IPS-20b (cell line): ENCODE measurements at regions not wholly inside any gene's neighbourhood (a gene's known extent, or its start where the extent isn't known, plus 50 kb on each side); places are given as distances from the start of the nearest gene placed in this dataset.

ENCODE experiments used
- H3K27ac ChIP-seq: one replicate; pipeline ENCODE4 v1.5.1; 2013; ENCODE audit warnings: low read length
- H3K27me3 ChIP-seq: 2 replicates; pipeline ENCODE4 v1.6.1; 2013; ENCODE audit warnings: mild to moderate bottlenecking, low read length, inconsistent platforms; ENCODE audit not compliant: insufficient read depth
- H3K36me3 ChIP-seq: 2 replicates; pipeline ENCODE4 v1.6.1; 2013; ENCODE audit warnings: low read depth, mild to moderate bottlenecking, inconsistent platforms, low read length, moderate library complexity; ENCODE audit not compliant: insufficient read depth
- H3K4me1 ChIP-seq: 2 replicates; pipeline ENCODE4 v1.6.1; 2013; ENCODE audit warnings: mild to moderate bottlenecking, control low read depth, inconsistent platforms, low read length, moderate library complexity; ENCODE audit not compliant: insufficient read depth
- H3K4me3 ChIP-seq: 2 replicates; pipeline ENCODE4 v1.5.1; 2013; ENCODE audit warnings: mild to moderate bottlenecking, low read length, inconsistent platforms
- H3K9ac ChIP-seq: 2 replicates; pipeline ENCODE4 v1.6.1; 2013; ENCODE audit warnings: low read depth, mild to moderate bottlenecking, inconsistent platforms, low read length, moderate library complexity
- H3K9me3 ChIP-seq: 2 replicates; pipeline ENCODE4 v1.6.1; 2013; ENCODE audit warnings: mild to moderate bottlenecking, low read depth, low read length, inconsistent platforms; ENCODE audit not compliant: insufficient read depth

DNA sequence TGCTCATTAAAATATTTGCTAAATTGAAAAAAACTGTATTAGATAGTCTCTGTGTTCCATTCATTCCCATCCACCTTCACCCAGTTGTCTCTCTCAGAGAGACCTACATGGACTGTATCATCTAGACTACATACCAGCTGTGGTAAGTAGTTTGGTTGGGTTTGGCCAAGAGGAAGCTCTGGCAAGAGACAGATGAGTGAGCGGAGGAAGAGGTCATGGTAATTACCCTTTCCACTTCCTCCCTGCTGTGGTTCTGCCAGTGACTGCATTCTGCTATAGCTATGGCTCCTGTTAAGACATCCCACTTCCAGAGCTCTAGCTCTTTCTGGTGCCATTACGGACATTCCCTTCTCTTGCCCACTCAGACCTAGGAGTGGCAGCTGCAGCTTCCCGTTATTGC, 239.0 kb upstream of the MID1 start:
- no peaks in the 10 kb centered on the region for H3K4me1 ChIP-seq
- no peak overlapping the region for H3K4me3 ChIP-seq
- no peaks in the 10 kb centered on the region for H3K27me3 ChIP-seq

GRCh38 chrX:10875995-10876394, 235.1 kb upstream of the HCCS start:
- Histone ChIP-seq H3K27ac (no peak overlapping the region), H3K27me3 (no peaks in the 10 kb centered on the region), H3K9me3 (no peaks in the 10 kb centered on the region), H3K4me1 (no peaks in the 10 kb centered on the region), H3K36me3 (no peaks in the 10 kb centered on the region), H3K9ac (no peak overlapping the region), H3K4me3 (no peak overlapping the region)

More for the DNA sequence above, 239.0 kb upstream of the MID1 start:
- H3K36me3 ChIP-seq = no peaks in the 10 kb centered on the region
- H3K9me3 ChIP-seq = no peaks in the 10 kb centered on the region
- no peak overlapping the region for H3K27ac ChIP-seq
- H3K9ac ChIP-seq = no peak overlapping the region

- no peaks in the 10 kb centered on the region for H3K9me3 ChIP-seq
- no peak overlapping the region for H3K4me3 ChIP-seq
- H3K9ac ChIP-seq = no peak overlapping the region
- no peaks in the 10 kb centered on the region for H3K36me3 ChIP-seq
- H3K4me1 ChIP-seq = no peaks in the 10 kb centered on the region
- H3K27ac ChIP-seq = no peak overlapping the region
- no peaks in the 10 kb centered on the region for H3K27me3 ChIP-seq
Observed at GRCh38 chrX:10882484-10882883, 228.6 kb upstream of the HCCS start.

DNA sequence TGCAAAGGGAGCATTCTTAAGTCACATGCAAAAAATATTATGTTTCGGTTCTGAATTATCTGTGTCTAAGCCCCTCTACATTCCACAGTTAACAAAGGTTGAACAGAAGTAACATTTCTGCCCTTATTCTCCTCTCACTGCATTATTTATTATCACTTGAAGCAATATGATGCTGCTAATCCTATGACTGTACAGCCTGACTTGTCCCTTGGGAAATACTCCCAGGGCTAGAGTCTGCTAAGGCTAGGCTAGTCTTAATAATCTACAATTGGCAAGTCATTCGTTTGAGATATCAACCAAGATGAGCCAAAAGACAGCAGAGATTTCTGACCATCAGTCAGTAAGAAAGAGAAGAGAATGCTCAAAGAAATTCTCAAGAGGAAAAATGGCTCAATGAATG, 226.9 kb upstream of the HCCS start:
- Histone ChIP-seq H3K27me3 (no peaks in the 10 kb centered on the region), H3K36me3 (no peaks in the 10 kb centered on the region), H3K9me3 (no peaks in the 10 kb centered on the region), H3K4me3 (no peak overlapping the region), H3K4me1 (no peaks in the 10 kb centered on the region), H3K9ac (no peak overlapping the region), H3K27ac (no peak overlapping the region)

DNA sequence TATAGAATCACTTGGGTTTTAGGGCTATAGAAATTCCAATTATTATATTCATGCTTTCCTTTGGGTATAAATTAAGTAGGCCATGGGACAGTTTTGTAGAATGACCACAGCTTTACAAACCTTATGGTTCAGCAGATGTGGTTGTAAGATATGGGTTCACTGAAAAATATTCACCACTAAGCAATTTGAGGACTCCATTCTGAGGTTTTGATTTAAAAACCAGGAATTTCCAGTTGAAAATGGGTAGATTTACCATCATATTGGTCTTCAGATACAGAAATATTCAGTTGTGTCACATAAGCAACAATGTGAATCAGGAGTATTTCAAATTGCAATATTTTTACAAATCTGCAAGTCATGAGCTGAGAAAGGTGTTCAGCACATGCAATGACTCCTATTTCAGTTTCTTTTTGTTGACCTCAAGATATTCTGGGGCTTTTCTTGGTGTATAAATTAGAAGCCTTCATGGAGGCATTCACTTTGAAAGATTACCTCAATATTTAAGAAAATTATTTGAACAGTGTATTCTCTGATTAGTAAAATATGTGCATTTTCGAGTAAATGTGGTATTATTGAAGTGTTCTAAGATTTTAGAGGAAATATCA, 218.4 kb upstream of the HCCS start:
- no peak overlapping the region for H3K9ac ChIP-seq
- H3K9me3 ChIP-seq = no peaks in the 10 kb centered on the region
- H3K4me3 ChIP-seq = no peak overlapping the region
- no peaks in the 10 kb centered on the region for H3K4me1 ChIP-seq
- H3K27me3 ChIP-seq = no peaks in the 10 kb centered on the region
- no peak overlapping the region for H3K27ac ChIP-seq
- no peaks in the 10 kb centered on the region for H3K36me3 ChIP-seq

- Histone ChIP-seq H3K9me3 (no peaks in the 10 kb centered on the region), H3K9ac (no peak overlapping the region), H3K36me3 (no peaks in the 10 kb centered on the region)
Observed at GRCh38 chrX:10893366-10893765, 217.8 kb upstream of the HCCS start.

GRCh38 chrX:10893976-10894375, 217.2 kb upstream of the HCCS start:
- no peak overlapping the region for H3K4me3 ChIP-seq
- H3K27me3 ChIP-seq = no peaks in the 10 kb centered on the region
- no peaks in the 10 kb centered on the region for H3K9me3 ChIP-seq

More at GRCh38 chrX:10893366-10893765, 217.8 kb upstream of the HCCS start:
- no peak overlapping the region for H3K4me3 ChIP-seq
- H3K4me1 ChIP-seq = no peaks in the 10 kb centered on the region
- no peaks in the 10 kb centered on the region for H3K27me3 ChIP-seq
- no peak overlapping the region for H3K27ac ChIP-seq

GRCh38 chrX:10897768-10898167, 213.4 kb upstream of the HCCS start:
- Histone ChIP-seq H3K27ac (no peak overlapping the region), H3K9me3 (no peaks in the 10 kb centered on the region), H3K4me3 (no peak overlapping the region), H3K9ac (no peak overlapping the region), H3K27me3 (no peaks in the 10 kb centered on the region), H3K36me3 (no peaks in the 10 kb centered on the region), H3K4me1 (no peaks in the 10 kb centered on the region)

More at GRCh38 chrX:10893976-10894375, 217.2 kb upstream of the HCCS start:
- H3K9ac ChIP-seq = no peak overlapping the region
- H3K27ac ChIP-seq = no peak overlapping the region
- no peaks in the 10 kb centered on the region for H3K4me1 ChIP-seq
- no peaks in the 10 kb centered on the region for H3K36me3 ChIP-seq

- Histone ChIP-seq H3K4me3 (no peak overlapping the region), H3K9me3 (no peaks in the 10 kb centered on the region), H3K9ac (no peak overlapping the region), H3K27me3 (no peaks in the 10 kb centered on the region), H3K4me1 (no peaks in the 10 kb centered on the region), H3K36me3 (no peaks in the 10 kb centered on the region), H3K27ac (no peak overlapping the region)
Observed at GRCh38 chrX:10900585-10901289, 210.4 kb upstream of the HCCS start.

GRCh38 chrX:10901290-10901633, 209.9 kb upstream of the HCCS start:
- no peak overlapping the region for H3K4me3 ChIP-seq
- H3K9me3 ChIP-seq = no peaks in the 10 kb centered on the region
- no peak overlapping the region for H3K9ac ChIP-seq
- no peak overlapping the region for H3K27ac ChIP-seq
- H3K4me1 ChIP-seq = no peaks in the 10 kb centered on the region
- H3K27me3 ChIP-seq = no peaks in the 10 kb centered on the region
- no peaks in the 10 kb centered on the region for H3K36me3 ChIP-seq

- no peak overlapping the region for H3K4me3 ChIP-seq
- H3K27ac ChIP-seq = no peak overlapping the region
- H3K9me3 ChIP-seq = no peaks in the 10 kb centered on the region
- H3K27me3 ChIP-seq = no peaks in the 10 kb centered on the region
- H3K9ac ChIP-seq = no peak overlapping the region
- H3K36me3 ChIP-seq = no peaks in the 10 kb centered on the region
- H3K4me1 ChIP-seq = no peaks in the 10 kb centered on the region
Observed at GRCh38 chrX:10902001-10902400, 209.1 kb upstream of the HCCS start.

DNA sequence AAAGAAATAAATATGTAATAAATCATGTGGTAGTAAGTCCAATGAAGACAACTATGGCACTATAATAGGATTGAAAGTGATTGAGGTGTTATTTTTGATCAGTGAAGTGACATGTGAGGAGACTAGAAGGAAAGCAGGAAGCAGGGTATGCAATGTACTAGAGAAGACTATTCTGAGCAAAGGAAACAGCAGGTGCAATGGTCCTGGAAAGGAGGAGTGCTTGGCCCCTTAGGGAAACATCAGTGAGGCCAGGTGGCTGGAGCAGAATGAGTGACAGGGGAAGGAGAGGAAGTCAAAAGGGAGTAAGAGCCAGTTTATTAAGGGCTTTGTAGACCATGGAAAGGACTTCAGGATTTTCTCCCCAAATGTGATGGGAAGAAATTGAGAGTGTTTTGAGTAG, 207.6 kb upstream of the HCCS start:
- Histone ChIP-seq H3K27ac (no peak overlapping the region), H3K27me3 (no peaks in the 10 kb centered on the region), H3K36me3 (no peaks in the 10 kb centered on the region), H3K4me1 (no peaks in the 10 kb centered on the region), H3K4me3 (no peak overlapping the region), H3K9me3 (no peaks in the 10 kb centered on the region), H3K9ac (no peak overlapping the region)
